Ovary (tissue), 7 donors: ENCODE measurements at regions not wholly inside any gene's neighbourhood (a gene's known extent, or its start where the extent isn't known, plus 50 kb on each side); places are given as distances from the start of the nearest gene placed in this dataset.

Experiments used
- DNase-seq, 5 donors: peaks; one replicate each; pipeline ENCODE4 v3.0.0-alpha.2; 2019 to 2020
- H3K27ac ChIP-seq, 2 donors: fragments of 200-600 bp; one replicate each; pipeline versions ENCODE4 v1.5.1 to v1.8.0; 2019 to 2022
- H3K27me3 ChIP-seq: fragments of 200-600 bp; one replicate; pipeline ENCODE4 v1.8.0; 2022
- H3K36me3 ChIP-seq: fragments of 200-600 bp; sonication (generic); one replicate; pipeline ENCODE4 v1.5.1; 2019
- H3K4me1 ChIP-seq: one replicate; pipeline ENCODE4 v1.8.1; 2013; ENCODE audit warnings: mild to moderate bottlenecking, moderate library complexity; ENCODE audit not compliant: insufficient read depth
- H3K4me3 ChIP-seq: fragments of 200-600 bp; sonication (generic); one replicate; pipeline ENCODE4 v1.5.1; 2017
- H3K9me3 ChIP-seq, 2 donors: fragments of 200-600 bp in 1 of 2; sonication (generic) in 1 of 2; one replicate each; pipeline versions ENCODE4 v1.5.1 to v1.8.1; 2013 to 2019; ENCODE audit warnings: mild to moderate bottlenecking in 1 of 2, moderate library complexity in 1 of 2
- CTCF ChIP-seq, 3 donors: fragments of 450-650 bp in 2 of 3; fragments of 200-600 bp in 1 of 3; IDR thresholded peaks; one replicate each; pipeline versions ENCODE4 v1.5.1 to v1.8.0; 2016 to 2022; ENCODE audit warnings: antibody characterized with exemption in 3 of 3, mild to moderate bottlenecking in 1 of 3
- EP300 ChIP-seq: sonication (generic); formaldehyde crosslinking; IDR thresholded peaks from one replicate; pipeline ENCODE4 v1.6.1; 2017; ENCODE audit warnings: antibody characterized with exemption
- POLR2A ChIP-seq: fragments of 450-650 bp; IDR thresholded peaks from one replicate; pipeline ENCODE4 v1.6.1; 2017; ENCODE audit warnings: antibody characterized with exemption, mild to moderate bottlenecking, moderate library complexity
- WGBS, 3 donors: extraction: QIAGEN DNeasy Blood & Tissue Kit in 1 of 3; methylation state at CpG; one replicate each; pipeline versions ENCODE4 v1.1.5 to v1.1.7; 2013 to 2017; 5-methylcytosine and 5-hydroxymethylcytosine counted together
- intact Hi-C, 4 donors: fragments of 100-400 bp; cut with DNase I; formaldehyde crosslinking; loops; one replicate each; pipeline versions ENCODE4 v1.11.0 to v1.15.1; 2022 to 2023
- donor health status: DM: no; HTN: no; CAD: no; lungs with moderate emphysema.
- donor health status: DM: no; HTN: no; CAD: no.
- donor health status: Bipolar disorder and iron deficiency.
- donor health status: DM: no; HTN: no; CAD: no.
- donor health status: DM: yes; HTN: yes; CAD: no.

GRCh38 chr18:22627506-22627905 lies 209.8 kb upstream of the CTAGE1 start:
- Histone ChIP-seq H3K9me3 (no peaks in the 10 kb centered on the region), H3K4me1 (no peaks in the 10 kb centered on the region), H3K4me3 (no peak overlapping the region), H3K27me3 (no peaks in the 10 kb centered on the region), H3K27ac (no peak overlapping the region), H3K36me3 (no peaks in the 10 kb centered on the region)
- intact Hi-C loops: no loop called here
- DNase-seq: no peak
- 82 to 88% (median 84%) methylated on average over 1 of the region's 1 CpG for WGBS, 3 donors
- TF ChIP-seq POLR2A (no peak), CTCF (IDR thresholded peaks at IDR 0.05) (no peak), EP300 (no peak)

- intact Hi-C loops: no loop called here
- no peak for DNase-seq
- Histone ChIP-seq H3K4me3 (no peak overlapping the region), H3K4me1 (no peaks in the 10 kb centered on the region), H3K27me3 (no peaks in the 10 kb centered on the region), H3K27ac (no peak overlapping the region), H3K36me3 (no peaks in the 10 kb centered on the region), H3K9me3 (no peaks in the 10 kb centered on the region)
- TF ChIP-seq CTCF (IDR thresholded peaks at IDR 0.05) (no peak), POLR2A (no peak), EP300 (no peak)
- WGBS, 3 donors: 79 to 81% (median 80%) methylated on average over 14 of the region's 14 CpGs
Observed at GRCh38 chr18:22628795-22629510, 211.2 kb upstream of the CTAGE1 start.

- Histone ChIP-seq H3K9me3 (no peaks in the 10 kb centered on the region), H3K36me3 (no peaks in the 10 kb centered on the region), H3K4me1 (no peaks in the 10 kb centered on the region), H3K4me3 (no peak overlapping the region), H3K27me3 (no peaks in the 10 kb centered on the region), H3K27ac (no peak overlapping the region)
- no peak for TF ChIP-seq CTCF (IDR thresholded peaks at IDR 0.05)
- 90 to 94% (median 93%) methylated on average over 2 of the region's 2 CpGs for WGBS, 3 donors
- intact Hi-C loops: no loop called here
- DNase-seq: no peak
Observed at GRCh38 chr18:22630980-22631379, 213.3 kb upstream of the CTAGE1 start.

DNA sequence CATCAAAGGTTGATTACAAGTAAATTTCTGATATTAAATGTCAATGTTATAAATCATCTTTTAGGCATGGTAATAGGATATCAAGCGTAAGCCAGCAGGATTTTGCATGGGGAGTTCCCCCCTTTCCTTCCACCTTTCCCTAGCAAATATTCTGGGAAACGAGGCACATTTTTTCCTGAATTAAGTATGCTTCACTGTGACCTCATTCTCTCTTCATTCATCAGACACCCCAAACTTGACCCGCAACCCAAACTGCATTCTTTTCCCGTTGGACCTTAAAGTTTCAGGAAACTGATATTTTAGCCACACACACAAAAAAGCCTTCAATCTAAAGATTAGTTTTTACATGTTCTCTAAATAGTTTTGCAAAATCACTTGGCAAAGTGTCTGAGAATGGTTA lies 214.5 kb upstream of the CTAGE1 start:
- DNase-seq: no peak
- 43 to 51% (median 45%) methylated on average over 4 of the region's 4 CpGs for WGBS, 3 donors
- no peaks in the 10 kb centered on the region for H3K4me1 ChIP-seq
- no peaks in the 10 kb centered on the region for H3K27me3 ChIP-seq
- H3K9me3 ChIP-seq: no peaks in the 10 kb centered on the region
- H3K27ac ChIP-seq: no peak overlapping the region
- no peak overlapping the region for H3K4me3 ChIP-seq
- H3K36me3 ChIP-seq: no peaks in the 10 kb centered on the region
- no peak for TF ChIP-seq EP300
- intact Hi-C loops: no loop called here

GRCh38 chr18:22634464-22634863 lies 216.7 kb upstream of the CTAGE1 start:
- 77 to 84% (median 77%) methylated on average over 3 of the region's 3 CpGs for WGBS, 3 donors
- Histone ChIP-seq H3K9me3 (no peaks in the 10 kb centered on the region), H3K36me3 (no peaks in the 10 kb centered on the region), H3K27ac (no peak overlapping the region), H3K4me3 (no peak overlapping the region), H3K27me3 (no peaks in the 10 kb centered on the region), H3K4me1 (no peaks in the 10 kb centered on the region)
- no peak for DNase-seq
- TF ChIP-seq CTCF (IDR thresholded peaks at IDR 0.05) (no peak), EP300 (no peak), POLR2A (no peak)
- intact Hi-C loops: no loop called here
